Karpas-422 (cell line): ENCODE measurements at regions not wholly inside any gene's neighbourhood (a gene's known extent, or its start where the extent isn't known, plus 50 kb on each side); places are given as distances from the start of the nearest gene placed in this dataset.
"Not testable (repeated sequence)": the region's sequence is repeated elsewhere in the genome, so short reads cannot be mapped to it uniquely, and the experiment has no call there.

Source experiments
- DNase-seq: peaks from one replicate; pipeline ENCODE4 v3.0.0-alpha.2; 2015
- H2AFZ ChIP-seq: fragments of 200-600 bp; sonication (generic); 2 replicates; pipeline ENCODE4 v1.6.1; 2014; ENCODE audit warnings: antibody characterized with exemption, low read length, mixed read lengths
- H3K27ac ChIP-seq: fragments of 200-600 bp; sonication (generic); 2 replicates; pipeline ENCODE4 v1.5.1; 2014; ENCODE audit warnings: mild to moderate bottlenecking, low read length, moderate library complexity
- H3K27me3 ChIP-seq: fragments of 200-600 bp; sonication (generic); 2 replicates; pipeline ENCODE4 v1.6.1; 2014; ENCODE audit warnings: low read length, mixed read lengths
- H3K36me3 ChIP-seq: fragments of 200-600 bp; sonication (generic); 2 replicates; pipeline ENCODE4 v1.6.1; 2014; ENCODE audit warnings: low read length, mixed read lengths; ENCODE audit not compliant: insufficient read depth
- H3K4me1 ChIP-seq: fragments of 200-600 bp; sonication (generic); 2 replicates; pipeline ENCODE4 v1.6.1; 2014; ENCODE audit warnings: mild to moderate bottlenecking, low read length, mixed read lengths
- H3K4me2 ChIP-seq: fragments of 200-600 bp; sonication (generic); 2 replicates; pipeline ENCODE4 v1.6.1; 2014; ENCODE audit warnings: low read length, low read depth, mild to moderate bottlenecking; ENCODE audit not compliant: poor library complexity, severe bottlenecking
- H3K4me3 ChIP-seq: fragments of 200-600 bp; sonication (generic); 2 replicates; pipeline ENCODE4 v1.5.1; 2014; ENCODE audit warnings: mild to moderate bottlenecking, antibody characterized with exemption, low read length, mixed read lengths
- H3K79me2 ChIP-seq: fragments of 200-600 bp; sonication (generic); 2 replicates; pipeline ENCODE4 v1.6.1; 2014; ENCODE audit warnings: mild to moderate bottlenecking, low read length, mixed read lengths
- H3K9ac ChIP-seq: fragments of 200-600 bp; sonication (generic); 2 replicates; pipeline ENCODE4 v1.6.0; 2014; ENCODE audit warnings: low read length
- H3K9me2 ChIP-seq: fragments of 200-600 bp; sonication (generic), shearing (Covaris generic); replicated peaks from 2 replicates; pipeline ENCODE4 v1.6.0; 2014; ENCODE audit warnings: mild to moderate bottlenecking, low read length, moderate library complexity; ENCODE audit not compliant: insufficient read depth
- H3K9me3 ChIP-seq: fragments of 300-700, 200-600 bp; sonication (generic); 2 replicates; pipeline ENCODE4 v1.6.1; 2014; ENCODE audit warnings: low read length, mixed read lengths
- H4K20me1 ChIP-seq: fragments of 200-600 bp; sonication (generic); 2 replicates; pipeline ENCODE4 v1.6.1; 2014; ENCODE audit warnings: mild to moderate bottlenecking, antibody characterized with exemption, low read length, low read depth; ENCODE audit not compliant: insufficient read depth

DNA sequence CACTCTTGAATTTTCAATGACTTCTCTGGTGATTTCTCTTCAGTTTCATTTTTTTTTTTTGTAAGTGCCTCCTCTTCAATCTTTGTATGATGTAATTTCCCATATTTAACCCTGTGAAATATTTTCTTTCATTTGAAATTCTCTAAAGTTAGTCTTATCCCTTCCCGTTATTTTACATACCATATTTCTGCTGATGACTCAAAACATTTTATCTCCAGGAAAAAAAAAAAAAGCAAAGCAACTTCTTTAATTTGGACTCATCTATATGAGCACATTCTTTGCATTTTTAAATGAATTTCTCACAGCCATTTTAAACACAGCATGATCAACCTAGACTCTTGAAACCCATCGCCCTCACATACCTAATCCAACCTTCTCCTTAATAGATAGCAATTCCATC, 1831.4 kb downstream of the ARAP2 start:
- Histone ChIP-seq H3K27me3 (no peaks in the 10 kb centered on the region), H3K9me2 (no peaks in the 10 kb centered on the region), H3K4me2 (no peak overlapping the region), H3K9ac (no peak overlapping the region), H3K36me3 (no peaks in the 10 kb centered on the region), H3K4me3 (no peak overlapping the region), H2AFZ (no peak overlapping the region), H3K4me1 (no peaks in the 10 kb centered on the region), H3K79me2 (no peaks in the 10 kb centered on the region), H4K20me1 (no peaks in the 10 kb centered on the region), H3K27ac (no peak overlapping the region), H3K9me3 (peaks cover 24% of the 10 kb centered on the region)
- DNase-seq = no peak

DNA sequence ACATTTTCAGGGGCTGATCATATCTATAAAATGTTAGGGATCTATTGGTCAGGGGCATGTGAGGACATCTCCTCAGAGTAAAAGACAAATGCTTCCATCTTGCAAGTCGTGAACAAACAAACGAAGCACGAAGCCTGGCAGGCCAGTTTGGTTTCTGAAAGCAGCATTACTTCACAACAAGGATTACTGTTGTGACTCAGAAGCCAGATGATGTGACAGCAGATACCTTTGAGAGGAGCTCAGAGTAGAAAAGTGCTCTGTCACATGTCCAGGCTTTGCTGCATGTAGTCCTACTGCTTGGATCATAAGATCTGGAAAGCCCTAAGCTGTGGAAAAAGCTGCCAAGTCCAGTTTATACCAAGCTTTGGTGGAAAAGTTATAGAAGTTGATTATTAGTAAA, 1827.2 kb downstream of the ARAP2 start:
- Histone ChIP-seq H3K27me3 (no peaks in the 10 kb centered on the region), H3K79me2 (no peaks in the 10 kb centered on the region), H3K9me3 (peaks cover 32% of the 10 kb centered on the region), H4K20me1 (no peaks in the 10 kb centered on the region), H3K27ac (no peak overlapping the region), H3K9me2 (no peaks in the 10 kb centered on the region), H3K4me1 (no peaks in the 10 kb centered on the region), H3K4me3 (no peak overlapping the region), H2AFZ (no peak overlapping the region), H3K9ac (no peak overlapping the region), H3K36me3 (no peaks in the 10 kb centered on the region), H3K4me2 (no peak overlapping the region)
- no peak for DNase-seq

DNA sequence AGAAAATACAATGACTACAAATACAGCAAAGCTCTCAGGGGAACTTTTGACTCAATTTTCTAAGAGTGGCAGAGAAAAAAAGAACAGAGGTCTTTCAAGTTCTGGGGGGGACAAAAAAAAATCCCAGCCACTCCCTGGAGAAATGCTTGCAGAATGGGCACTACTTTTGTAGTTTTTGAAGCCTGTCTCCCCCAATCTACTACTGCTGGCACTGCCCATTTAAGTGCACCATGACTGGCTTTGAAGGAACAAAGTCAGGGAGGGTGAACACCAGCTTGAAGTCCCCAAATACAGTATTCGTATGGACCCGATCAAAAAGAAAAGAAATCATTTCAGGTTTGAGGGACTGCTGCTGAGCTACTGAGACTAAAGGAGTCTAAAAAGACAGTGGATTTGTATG, 1824.4 kb downstream of the ARAP2 start:
- no peaks in the 10 kb centered on the region for H3K79me2 ChIP-seq
- DNase-seq = no peak
- H3K27ac ChIP-seq = no peak overlapping the region

DNA sequence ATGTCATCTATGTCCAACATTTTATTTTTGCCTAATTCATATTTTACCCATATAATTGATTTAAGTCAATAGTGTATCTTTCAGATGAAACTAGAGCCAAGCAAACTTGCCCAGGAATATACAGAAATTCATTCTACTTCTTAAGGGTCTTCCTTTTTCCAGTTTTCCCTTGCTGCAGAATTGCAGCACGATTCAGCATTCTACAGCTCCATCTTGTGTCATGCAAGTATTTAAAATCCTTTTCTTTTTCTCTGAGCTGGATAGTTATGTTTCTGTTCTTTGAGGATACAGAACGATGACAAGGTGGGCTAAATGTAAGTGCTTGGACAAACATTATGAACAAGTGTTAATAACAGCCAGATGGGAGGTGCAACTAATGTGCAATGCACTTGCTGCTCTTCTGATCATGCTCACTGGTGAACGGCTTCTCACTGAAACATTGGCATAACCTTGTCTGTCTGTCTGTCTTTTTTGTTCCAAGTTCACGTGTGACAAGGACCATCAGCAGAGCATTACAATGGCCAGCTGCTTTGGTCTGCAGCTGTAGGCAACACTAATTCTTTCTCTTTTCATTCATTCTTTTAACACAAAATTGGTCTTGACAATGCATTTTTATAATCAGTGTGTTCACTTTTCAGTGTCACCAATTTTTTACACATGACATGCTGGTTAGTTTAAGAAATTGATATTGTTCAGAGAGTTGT, 1821.7 kb downstream of the ARAP2 start:
- H3K9ac ChIP-seq = no peak overlapping the region
- H3K27me3 ChIP-seq = no peaks in the 10 kb centered on the region
- no peaks in the 10 kb centered on the region; the same call in 1 of the 2 replicates for H3K36me3 ChIP-seq
- no peaks in the 10 kb centered on the region for H3K79me2 ChIP-seq
- H2AFZ ChIP-seq = no peak overlapping the region
- no peak overlapping the region for H3K4me3 ChIP-seq
- H3K27ac ChIP-seq = no peak overlapping the region
- no peaks in the 10 kb centered on the region for H4K20me1 ChIP-seq
- H3K9me2 ChIP-seq = no peaks in the 10 kb centered on the region
- no peaks in the 10 kb centered on the region for H3K4me1 ChIP-seq
- peaks cover 48% of the 10 kb centered on the region for H3K9me3 ChIP-seq
- no peak overlapping the region for H3K4me2 ChIP-seq
- DNase-seq = no peak

More for the DNA sequence above, 1824.4 kb downstream of the ARAP2 start:
- H3K9me3 ChIP-seq = peaks cover 42% of the 10 kb centered on the region
- no peaks in the 10 kb centered on the region for H3K4me1 ChIP-seq
- no peaks in the 10 kb centered on the region for H4K20me1 ChIP-seq
- no peak overlapping the region for H3K4me2 ChIP-seq
- no peak overlapping the region for H3K4me3 ChIP-seq
- H3K9ac ChIP-seq = no peak overlapping the region
- H3K9me2 ChIP-seq = no peaks in the 10 kb centered on the region
- no peak overlapping the region for H2AFZ ChIP-seq
- no peaks in the 10 kb centered on the region for H3K36me3 ChIP-seq
- H3K27me3 ChIP-seq = no peaks in the 10 kb centered on the region

- H3K27ac ChIP-seq = no peak overlapping the region
- H3K36me3 ChIP-seq = no peaks in the 10 kb centered on the region
Measured at GRCh38 chr4:34432706-34433105, 1811.6 kb downstream of the ARAP2 start.

GRCh38 chr4:34434377-34434776, 1809.9 kb downstream of the ARAP2 start:
- H3K27ac ChIP-seq = not testable (repeated sequence)

More at GRCh38 chr4:34432706-34433105, 1811.6 kb downstream of the ARAP2 start:
- Histone ChIP-seq H3K27me3 (no peaks in the 10 kb centered on the region), H3K4me2 (no peak overlapping the region), H2AFZ (no peak overlapping the region), H3K9me3 (peaks cover 7% of the 10 kb centered on the region), H3K9me2 (no peaks in the 10 kb centered on the region), H4K20me1 (no peaks in the 10 kb centered on the region), H3K4me1 (no peaks in the 10 kb centered on the region), H3K79me2 (no peaks in the 10 kb centered on the region), H3K4me3 (no peak overlapping the region), H3K9ac (no peak overlapping the region)
- no peak for DNase-seq

GRCh38 chr4:34464196-34464595, 1780.1 kb downstream of the ARAP2 start:
- H2AFZ ChIP-seq = no peak overlapping the region
- H3K4me2 ChIP-seq = no peak overlapping the region
- H3K36me3 ChIP-seq = no peaks in the 10 kb centered on the region
- no peaks in the 10 kb centered on the region for H3K9me2 ChIP-seq
- no peak overlapping the region for H3K27ac ChIP-seq
- H3K4me3 ChIP-seq = no peak overlapping the region
- no peak overlapping the region for H3K9ac ChIP-seq
- H3K9me3 ChIP-seq = peaks cover 20% of the 10 kb centered on the region
- DNase-seq = no peak
- no peaks in the 10 kb centered on the region for H3K4me1 ChIP-seq
- no peaks in the 10 kb centered on the region for H3K79me2 ChIP-seq
- H4K20me1 ChIP-seq = no peaks in the 10 kb centered on the region
- no peaks in the 10 kb centered on the region for H3K27me3 ChIP-seq

More at GRCh38 chr4:34434377-34434776, 1809.9 kb downstream of the ARAP2 start:
- not testable (repeated sequence) for H3K79me2 ChIP-seq, H3K4me1 ChIP-seq, H4K20me1 ChIP-seq, H3K4me3 ChIP-seq, H2AFZ ChIP-seq, H3K9ac ChIP-seq, H3K27me3 ChIP-seq, H3K36me3 ChIP-seq, H3K9me3 ChIP-seq, H3K9me2 ChIP-seq, H3K4me2 ChIP-seq, DNase-seq

- Histone ChIP-seq H3K9me2 (no peaks in the 10 kb centered on the region), H2AFZ (no peak overlapping the region), H3K36me3 (no peaks in the 10 kb centered on the region), H3K79me2 (no peaks in the 10 kb centered on the region), H3K4me2 (no peak overlapping the region), H3K9me3 (peaks cover 29% of the 10 kb centered on the region), H3K27me3 (no peaks in the 10 kb centered on the region), H3K9ac (no peak overlapping the region), H3K27ac (no peak overlapping the region), H3K4me3 (no peak overlapping the region), H4K20me1 (no peaks in the 10 kb centered on the region), H3K4me1 (no peaks in the 10 kb centered on the region)
- DNase-seq = no peak
Measured at GRCh38 chr4:34466411-34466810, 1777.9 kb downstream of the ARAP2 start.
